PC-3 (cell line): ENCODE measurements at regions not wholly inside any gene's neighbourhood (a gene's known extent, or its start where the extent isn't known, plus 50 kb on each side); places are given as distances from the start of the nearest gene placed in this dataset.

Source experiments
- ATAC-seq: fragments of 200-7000 bp; cut with Tn5 transposase; 2 replicates; pipeline ENCODE4 v1.9.1; 2020; ENCODE audit warnings: mild to moderate bottlenecking, moderate library complexity
- BruUV-seq: library from RNA; stranded (reverse); fragments of 400-500 nt; replicated peaks from 2 replicates; lab custom pipeline; 2021; lab: Mats Ljungman, UMichigan
- CTCF ChIA-PET: fragments of 300-600 bp; sonication (Branson Sonifier 250); formaldehyde crosslinking; loops from one replicate; lab custom pipeline; 2022; ENCODE audit warnings: antibody characterized with exemption; lab: Charles Lee
- POLR2A ChIA-PET: fragments of 300-600 bp; sonication (Branson Sonifier 250); formaldehyde crosslinking; loops from one replicate; lab custom pipeline; 2022; ENCODE audit warnings: antibody characterized with exemption; ENCODE audit not compliant: unreplicated experiment; lab: Charles Lee
- DNase-seq: peaks from one replicate; pipeline ENCODE4 v3.0.0-alpha.2; 2015
- H2AFZ ChIP-seq: fragments of 300-600 bp; sonication (generic); 2 replicates; pipeline ENCODE4 v1.6.0; 2016; ENCODE audit warnings: antibody characterized with exemption, low read length
- H3F3A ChIP-seq: fragments of 300-600 bp; sonication (generic); one replicate; pipeline ENCODE4 v1.6.0; 2017; ENCODE audit warnings: antibody characterized with exemption, low read length, control low read depth, mild to moderate bottlenecking; ENCODE audit not compliant: unreplicated experiment
- H3K27ac ChIP-seq: fragments of 300-600 bp; sonication (generic); 2 replicates; pipeline ENCODE4 v1.5.1; 2016; ENCODE audit warnings: mild to moderate bottlenecking, low read length
- H3K27me3 ChIP-seq: fragments of 300-600 bp; sonication (generic); 2 replicates; pipeline ENCODE4 v1.6.1; 2016; ENCODE audit warnings: low read length, mixed read lengths
- H3K36me3 ChIP-seq: fragments of 300-600 bp; sonication (generic); 2 replicates; pipeline ENCODE4 v1.6.1; 2016; ENCODE audit warnings: low read depth, mixed run types, low read length, mixed read lengths
- H3K4me1 ChIP-seq: fragments of 300-600 bp; sonication (generic); 2 replicates; pipeline ENCODE4 v1.5.1; 2016; ENCODE audit warnings: low read length; ENCODE audit not compliant: insufficient read depth
- H3K4me2 ChIP-seq: fragments of 300-600 bp; sonication (generic); 2 replicates; pipeline ENCODE4 v1.6.0; 2016; ENCODE audit warnings: low read length
- H3K4me3 ChIP-seq: fragments of 300-600 bp; sonication (generic); 2 replicates; pipeline ENCODE4 v1.5.1; 2016; ENCODE audit warnings: mild to moderate bottlenecking, low read length, mixed read lengths
- H3K79me2 ChIP-seq: fragments of 300-600 bp; sonication (generic); 2 replicates; pipeline ENCODE4 v1.6.1; 2017; ENCODE audit warnings: low read length, mixed read lengths
- H3K9ac ChIP-seq: fragments of 300-600 bp; sonication (generic); 2 replicates; pipeline ENCODE4 v1.6.0; 2016; ENCODE audit warnings: mild to moderate bottlenecking, low read length
- H3K9me2 ChIP-seq: fragments of 300-600 bp; sonication (generic); replicated peaks from 2 replicates; pipeline ENCODE4 v1.6.1; 2016; ENCODE audit warnings: mixed run types, low read length, mixed read lengths
- H3K9me3 ChIP-seq: fragments of 300-600 bp; sonication (generic); 2 replicates; pipeline ENCODE4 v1.6.1; 2016; ENCODE audit warnings: low read length, mixed read lengths
- H4K20me1 ChIP-seq: fragments of 300-600 bp; sonication (generic); 2 replicates; pipeline ENCODE4 v1.6.1; 2016; ENCODE audit warnings: low read length, mixed read lengths
- EZH2 ChIP-seq: fragments of 300-600 bp; sonication (generic); IDR thresholded peaks from one replicate; pipeline ENCODE4 v1.6.1; 2017; ENCODE audit warnings: antibody characterized with exemption, mild to moderate bottlenecking, low read length; ENCODE audit not compliant: unreplicated experiment
- EZH2phosphoT487 ChIP-seq: fragments of 300-600 bp; sonication (generic); IDR thresholded peaks from 2 replicates; pipeline ENCODE4 v1.6.1; 2018; ENCODE audit warnings: mild to moderate bottlenecking, antibody characterized with exemption, low read length, borderline replicate concordance
- intact Hi-C: fragments of 100-400 bp; cut with micrococcal nuclease; formaldehyde crosslinking; loops from 2 replicates; pipeline ENCODE4 v1.9.0; 2023
- TF ChIP-seq, protein P1 (sequence below): fragments of 300-600 bp; sonication (generic); conservative IDR thresholded peaks from 2 replicates; pipeline ENCODE4 v1.5.1; 2017; ENCODE audit warnings: antibody characterized with exemption, low read depth, mild to moderate bottlenecking, low read length

DNA sequence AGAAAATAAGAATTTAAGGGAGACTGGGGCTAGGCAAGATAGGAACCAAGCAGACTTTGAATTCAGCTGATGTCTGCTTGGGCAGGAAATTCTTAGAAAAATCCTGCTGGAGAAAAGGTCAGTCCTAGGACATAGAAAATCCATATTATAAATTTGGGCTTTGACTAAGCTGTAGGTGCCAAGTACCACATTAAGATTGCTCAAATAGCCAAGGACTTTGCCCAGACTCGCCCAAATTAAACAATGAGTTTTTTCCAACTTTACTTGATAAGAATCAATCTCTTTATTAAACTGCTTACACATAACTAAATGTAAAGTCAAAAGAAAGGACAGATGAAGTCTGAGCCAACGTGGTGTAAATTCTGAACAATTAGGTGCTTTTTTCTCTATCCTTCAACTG is 95.4 kb downstream of the FUNDC1 start:
- Histone ChIP-seq H3K36me3 (no peaks in the 10 kb centered on the region), H4K20me1 (no peaks in the 10 kb centered on the region), H3K79me2 (no peaks in the 10 kb centered on the region), H3K4me2 (no peak overlapping the region), H3K27ac (no peak overlapping the region), H3K9ac (no peak overlapping the region), H3K9me2 (no peaks in the 10 kb centered on the region), H2AFZ (no peak overlapping the region), H3K9me3 (no peaks in the 10 kb centered on the region), H3K27me3 (no peaks in the 10 kb centered on the region), H3K4me1 (no peaks in the 10 kb centered on the region), H3F3A (no peaks in the 10 kb centered on the region), H3K4me3 (no peak overlapping the region)
- BruUV-seq: no TSS peak
- POLR2A ChIA-PET: no interaction called here
- DNase-seq (no peak), ATAC-seq (no peak)
- TF ChIP-seq EZH2phosphoT487 (no peak), EZH2 (no peak)
- TF ChIP-seq, protein P1, sequence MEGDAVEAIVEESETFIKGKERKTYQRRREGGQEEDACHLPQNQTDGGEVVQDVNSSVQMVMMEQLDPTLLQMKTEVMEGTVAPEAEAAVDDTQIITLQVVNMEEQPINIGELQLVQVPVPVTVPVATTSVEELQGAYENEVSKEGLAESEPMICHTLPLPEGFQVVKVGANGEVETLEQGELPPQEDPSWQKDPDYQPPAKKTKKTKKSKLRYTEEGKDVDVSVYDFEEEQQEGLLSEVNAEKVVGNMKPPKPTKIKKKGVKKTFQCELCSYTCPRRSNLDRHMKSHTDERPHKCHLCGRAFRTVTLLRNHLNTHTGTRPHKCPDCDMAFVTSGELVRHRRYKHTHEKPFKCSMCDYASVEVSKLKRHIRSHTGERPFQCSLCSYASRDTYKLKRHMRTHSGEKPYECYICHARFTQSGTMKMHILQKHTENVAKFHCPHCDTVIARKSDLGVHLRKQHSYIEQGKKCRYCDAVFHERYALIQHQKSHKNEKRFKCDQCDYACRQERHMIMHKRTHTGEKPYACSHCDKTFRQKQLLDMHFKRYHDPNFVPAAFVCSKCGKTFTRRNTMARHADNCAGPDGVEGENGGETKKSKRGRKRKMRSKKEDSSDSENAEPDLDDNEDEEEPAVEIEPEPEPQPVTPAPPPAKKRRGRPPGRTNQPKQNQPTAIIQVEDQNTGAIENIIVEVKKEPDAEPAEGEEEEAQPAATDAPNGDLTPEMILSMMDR: no peak
- CTCF ChIA-PET: no interaction called here
- intact Hi-C loops: no loop called here

DNA sequence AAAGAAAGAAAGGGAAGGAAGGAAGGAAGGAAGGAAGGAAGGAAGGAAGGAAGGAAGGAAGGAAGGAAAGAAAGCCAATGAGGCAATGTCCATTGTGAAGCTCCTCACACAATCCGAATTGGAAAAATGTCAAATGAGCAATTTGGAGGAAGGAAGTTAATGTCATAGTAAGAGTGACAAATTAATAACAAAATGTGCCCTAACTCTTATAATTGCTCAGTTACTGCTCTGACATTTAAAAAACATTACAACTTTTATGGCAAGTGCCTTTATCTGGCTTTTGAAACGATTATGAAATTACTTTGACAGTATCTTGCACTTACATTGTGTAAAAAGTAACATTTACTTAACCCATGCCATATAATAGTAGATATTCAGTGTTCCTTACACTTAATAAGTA is 96.5 kb upstream of the EFHC2 start:
- ChIA-PET CTCF (no interaction called here), POLR2A (no interaction called here)
- Histone ChIP-seq H3K36me3 (no peaks in the 10 kb centered on the region), H3K27ac (no peak overlapping the region), H3K79me2 (no peaks in the 10 kb centered on the region), H4K20me1 (no peaks in the 10 kb centered on the region), H3K9me3 (no peaks in the 10 kb centered on the region), H3K27me3 (no peaks in the 10 kb centered on the region), H3K9me2 (no peaks in the 10 kb centered on the region), H3F3A (no peaks in the 10 kb centered on the region), H2AFZ (no peak overlapping the region), H3K4me1 (peaks cover 18% of the 10 kb centered on the region), H3K4me3 (no peak overlapping the region), H3K4me2 (no peak overlapping the region), H3K9ac (no peak overlapping the region)
- BruUV-seq: no TSS peak
- intact Hi-C loops: no loop called here
- TF ChIP-seq EZH2phosphoT487 (no peak), EZH2 (no peak)
- TF ChIP-seq, protein P1: no peak
- peak; percentile 25 for DNase-seq
- peak; percentile 31; the same call in 1 of the 2 replicates for ATAC-seq

DNA sequence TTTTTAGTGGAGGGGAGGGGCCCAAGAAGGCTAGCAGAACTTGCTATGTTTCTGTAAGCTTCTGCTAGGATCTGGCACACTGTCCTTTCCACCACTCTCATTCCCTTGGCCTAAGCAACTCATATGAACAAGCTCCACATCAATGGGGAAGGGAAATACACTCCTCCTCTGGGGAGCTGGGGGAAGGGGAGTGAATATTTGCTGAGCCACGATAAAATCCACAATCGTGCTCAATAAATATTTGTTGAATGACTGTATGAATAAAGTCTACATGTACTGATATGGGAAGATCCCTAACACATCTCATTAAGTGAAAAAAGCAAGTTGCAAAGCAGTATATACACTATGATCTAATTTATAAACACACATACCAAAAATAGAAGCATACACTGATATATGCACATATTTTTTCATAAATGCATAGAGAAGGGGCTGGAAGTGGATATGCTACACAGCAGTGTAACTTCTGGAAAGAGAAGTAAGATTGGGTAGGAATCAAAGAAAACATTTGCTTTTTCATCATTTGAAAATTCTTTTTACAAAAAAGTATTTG is 95.8 kb upstream of the EFHC2 start:
- POLR2A ChIA-PET: interaction anchor here (0.6 kb wide), 1 partner anchor 12 kb away, joined by 3 read pairs; no protein-coding TSS in a partner anchor
- ATAC-seq: peak; percentile 96
- H2AFZ ChIP-seq: no peak overlapping the region

More for the DNA sequence above, 95.8 kb upstream of the EFHC2 start:
- Histone ChIP-seq H3K4me1 (peaks cover 19% of the 10 kb centered on the region), H3K79me2 (no peaks in the 10 kb centered on the region), H3K36me3 (no peaks in the 10 kb centered on the region), H3K9me2 (no peaks in the 10 kb centered on the region), H3K27me3 (no peaks in the 10 kb centered on the region), H3K9me3 (no peaks in the 10 kb centered on the region), H4K20me1 (no peaks in the 10 kb centered on the region), H3K27ac (peak overlapping the region; percentile 69), H3K9ac (no peak overlapping the region), H3F3A (no peaks in the 10 kb centered on the region), H3K4me3 (no peak overlapping the region), H3K4me2 (peak overlapping the region; percentile 53)
- CTCF ChIA-PET: no interaction called here
- no TSS peak for BruUV-seq
- TF ChIP-seq EZH2 (no peak), EZH2phosphoT487 (no peak)
- TF ChIP-seq, protein P1: no peak
- peak; percentile 82 for DNase-seq
- intact Hi-C loops: loop anchor here (2.0 kb wide), 1 partner anchor 103 kb away; the partner anchor contains the start of gene FUNDC1
